8988T (cell line): ENCODE measurements at regions not wholly inside any gene's neighbourhood (a gene's known extent, or its start where the extent isn't known, plus 50 kb on each side); places are given as distances from the start of the nearest gene placed in this dataset.
A peak's percentile ranks its signal among the peaks of the same experiment; 100 is the strongest.

ENCODE experiments used
- DNase-seq: peaks from one replicate; pipeline ENCODE4 v3.0.0; 2011

GRCh38 chr10:4522296-4523000 is 303.6 kb upstream of the AKR1E2 start:
- DNase-seq = no peak

- no peak for DNase-seq
Observed at GRCh38 chr10:4519658-4520402, 306.2 kb upstream of the AKR1E2 start.

GRCh38 chr10:4517746-4518145 is 308.3 kb upstream of the AKR1E2 start:
- no peak for DNase-seq

GRCh38 chr10:4515721-4516120 is 310.3 kb upstream of the AKR1E2 start:
- no peak for DNase-seq

GRCh38 chr10:4514445-4515108 is 311.4 kb upstream of the AKR1E2 start:
- DNase-seq = no peak

GRCh38 chr10:4512671-4513240 is 313.3 kb upstream of the AKR1E2 start:
- DNase-seq = peak; percentile 24

GRCh38 chr10:4512196-4512595 is 313.8 kb upstream of the AKR1E2 start:
- DNase-seq = no peak

- DNase-seq = no peak
Observed at GRCh38 chr10:4511509-4511908, 314.5 kb upstream of the AKR1E2 start.

- no peak for DNase-seq
Observed at GRCh38 chr10:4509405-4509804, 316.6 kb upstream of the AKR1E2 start.

- no peak for DNase-seq
Observed at GRCh38 chr10:4506095-4506494, 319.9 kb upstream of the AKR1E2 start.

GRCh38 chr10:4504550-4504949 is 321.5 kb upstream of the AKR1E2 start:
- DNase-seq = no peak

- no peak for DNase-seq
Observed at GRCh38 chr10:4503076-4503475, 322.9 kb upstream of the AKR1E2 start.

- DNase-seq = no peak
Observed at GRCh38 chr10:4501306-4501705, 324.7 kb upstream of the AKR1E2 start.

- DNase-seq = no peak
Observed at GRCh38 chr10:4498711-4499251, 327.2 kb upstream of the AKR1E2 start.

GRCh38 chr10:4494551-4494950 is 331.5 kb upstream of the AKR1E2 start:
- DNase-seq = no peak

- DNase-seq = no peak
Observed at GRCh38 chr10:4492202-4492601, 333.8 kb upstream of the AKR1E2 start.

GRCh38 chr10:4488904-4489303 is 337.1 kb upstream of the AKR1E2 start:
- DNase-seq = no peak

GRCh38 chr10:4485636-4486035 is 340.4 kb upstream of the AKR1E2 start:
- no peak for DNase-seq

GRCh38 chr10:4483811-4484210 is 342.2 kb upstream of the AKR1E2 start:
- no peak for DNase-seq

GRCh38 chr10:4482659-4483058 is 343.3 kb upstream of the AKR1E2 start:
- no peak for DNase-seq

GRCh38 chr10:4481192-4481591 is 344.8 kb upstream of the AKR1E2 start:
- no peak for DNase-seq

- no peak for DNase-seq
Observed at GRCh38 chr10:4479342-4479741, 346.7 kb upstream of the AKR1E2 start.

GRCh38 chr10:4477664-4478063 is 348.3 kb upstream of the AKR1E2 start:
- DNase-seq = no peak
